ENCODE measurements at regions not wholly inside any gene's neighbourhood (a gene's known extent, or its start where the extent isn't known, plus 50 kb on each side); places are given as distances from the start of the nearest gene placed in this dataset.
"Not testable (repeated sequence)": the region's sequence is repeated elsewhere in the genome, so short reads cannot be mapped to it uniquely, and the experiment has no call there.

DNA sequence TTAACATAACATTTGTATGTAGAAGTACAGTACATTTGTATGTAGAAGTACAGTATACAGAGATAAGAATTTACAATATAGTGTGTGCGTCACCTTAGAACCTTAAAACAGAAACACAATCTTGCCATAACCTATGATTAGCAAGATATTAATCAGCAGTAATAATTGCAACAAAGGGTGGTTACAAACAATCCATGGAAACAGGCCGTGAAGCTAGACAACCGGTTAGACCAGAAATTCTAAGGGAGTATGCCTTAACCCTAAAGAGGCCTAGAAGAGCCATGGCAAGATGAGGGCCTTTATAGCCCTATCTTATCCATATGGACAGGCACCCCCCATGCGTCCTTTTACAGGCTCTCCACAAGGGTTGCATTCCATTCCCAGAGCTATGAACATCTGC lies 605.9 kb downstream of the KCNT2 start:
- H3K36me3 Mint-ChIP-seq (ENCODE audit: low read depth); H3K27me3 Mint-ChIP-seq (ENCODE audit: low read depth); H3K27ac Mint-ChIP-seq; H3K4me1 Mint-ChIP-seq (ENCODE audit: low read depth); H3K9me3 Mint-ChIP-seq; H3K4me3 Mint-ChIP-seq: not testable (repeated sequence)

DNA sequence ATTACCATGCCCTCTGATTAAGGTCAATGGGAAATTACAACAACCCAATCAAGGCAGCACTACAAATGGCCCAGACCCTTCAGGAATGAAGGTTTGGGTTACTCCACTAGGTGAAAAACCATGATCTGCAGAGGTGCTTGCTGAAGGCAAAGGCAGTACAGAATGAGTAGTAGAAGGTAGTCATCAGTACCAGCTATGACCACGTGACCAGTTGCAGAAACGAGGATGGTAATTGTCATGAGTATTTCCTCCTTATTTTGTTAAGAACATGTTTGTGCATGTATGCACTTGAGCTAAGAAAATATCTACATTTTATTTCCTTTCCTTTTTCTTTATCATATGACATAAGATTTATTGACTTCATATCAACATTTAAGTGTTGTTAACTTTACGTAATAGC lies 607.1 kb downstream of the KCNT2 start:
- H3K27me3 Mint-ChIP-seq (ENCODE audit: low read depth), result no peaks in the 10 kb centered on the region
- no peak overlapping the region for H3K4me3 Mint-ChIP-seq
- H3K9me3 Mint-ChIP-seq, result no peaks in the 10 kb centered on the region
- no peaks in the 10 kb centered on the region for H3K36me3 Mint-ChIP-seq (ENCODE audit: low read depth)
- no peaks in the 10 kb centered on the region for H3K4me1 Mint-ChIP-seq (ENCODE audit: low read depth)
- no peak overlapping the region for H3K27ac Mint-ChIP-seq

DNA sequence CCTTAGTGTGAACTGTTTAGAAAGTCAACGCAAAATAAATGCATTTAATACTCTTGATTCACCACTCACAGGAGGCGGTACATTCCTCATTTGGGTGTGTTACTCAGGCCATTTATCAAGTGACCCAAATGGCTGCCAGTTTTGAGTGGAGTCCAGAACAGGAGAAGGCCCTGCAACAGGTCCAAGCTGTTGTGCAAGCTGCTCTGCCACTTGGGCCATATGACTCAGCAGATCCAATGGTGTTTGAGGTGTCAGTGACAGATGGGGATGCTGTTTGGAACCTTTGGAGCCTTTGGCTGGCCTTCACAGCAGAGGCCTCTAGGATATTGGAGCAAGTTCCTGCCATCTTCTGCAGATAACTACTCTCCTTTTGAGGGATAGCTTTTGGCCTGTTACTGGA lies 609.2 kb downstream of the KCNT2 start:
- Mint-ChIP-seq H3K27me3 (ENCODE audit: low read depth) (no peaks in the 10 kb centered on the region), H3K27ac (no peak overlapping the region), H3K9me3 (no peaks in the 10 kb centered on the region), H3K36me3 (ENCODE audit: low read depth) (no peaks in the 10 kb centered on the region), H3K4me1 (ENCODE audit: low read depth) (no peaks in the 10 kb centered on the region), H3K4me3 (no peak overlapping the region)

DNA sequence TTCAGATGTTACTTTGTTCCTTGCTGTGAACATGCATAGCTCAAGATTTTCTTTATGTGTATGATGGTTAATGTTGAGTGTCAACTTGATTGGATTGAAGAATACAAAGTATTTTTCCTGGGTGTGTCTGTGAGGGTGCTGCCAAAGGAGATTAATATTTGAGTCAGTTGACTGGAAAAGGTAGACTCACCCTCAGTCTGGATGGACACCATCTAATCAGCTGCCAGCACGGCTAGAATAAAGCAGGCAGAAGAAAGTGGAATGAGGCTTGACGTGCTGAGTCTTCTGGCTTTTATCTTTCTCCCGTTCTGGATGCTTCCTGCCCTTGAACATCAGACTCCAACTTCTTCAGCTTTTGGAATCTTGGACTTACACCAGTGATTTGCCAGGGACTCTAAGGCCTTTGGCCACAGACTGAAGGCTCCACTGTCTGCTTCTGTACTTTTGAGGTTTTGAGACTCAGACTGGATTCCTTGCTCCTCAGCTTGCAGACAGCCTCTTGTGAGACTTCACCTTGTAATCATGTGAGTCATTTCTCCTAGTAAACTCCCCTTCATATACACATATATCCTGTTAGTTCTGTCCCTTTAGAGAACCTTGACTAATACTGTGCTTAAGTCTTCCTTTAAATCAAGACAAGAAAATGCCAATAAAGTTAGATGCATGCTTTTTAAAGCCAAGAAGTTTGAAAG lies 626.6 kb downstream of the KCNT2 start:
- Mint-ChIP-seq H3K27ac (no peak overlapping the region), H3K4me1 (ENCODE audit: low read depth) (no peaks in the 10 kb centered on the region), H3K27me3 (ENCODE audit: low read depth) (no peaks in the 10 kb centered on the region), H3K4me3 (no peak overlapping the region), H3K36me3 (ENCODE audit: low read depth) (no peaks in the 10 kb centered on the region), H3K9me3 (no peaks in the 10 kb centered on the region)

DNA sequence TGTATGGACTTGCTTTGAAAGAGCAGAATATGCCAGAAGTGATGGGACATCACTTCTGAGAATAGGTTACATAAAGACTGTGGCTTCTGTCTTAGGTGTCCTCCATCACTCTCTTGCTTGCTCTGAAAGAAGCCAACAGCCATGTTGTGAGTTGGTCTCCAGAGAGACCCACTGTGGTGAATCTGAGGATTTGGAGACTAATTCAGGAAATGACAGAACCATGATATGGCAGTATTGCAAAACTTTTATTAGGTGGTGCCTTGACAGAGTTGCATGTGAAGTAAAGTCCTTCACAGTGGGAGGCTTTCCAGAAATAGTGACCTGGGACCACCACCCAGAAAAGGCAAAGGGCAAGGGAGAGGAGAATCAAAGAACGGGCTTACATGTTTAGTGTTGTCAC lies 628.6 kb downstream of the KCNT2 start:
- H3K4me3 Mint-ChIP-seq, result no peak overlapping the region
- peak overlapping the region; percentile 39 for H3K27ac Mint-ChIP-seq
- no peaks in the 10 kb centered on the region for H3K27me3 Mint-ChIP-seq (ENCODE audit: low read depth)
- H3K9me3 Mint-ChIP-seq, result no peaks in the 10 kb centered on the region
- H3K36me3 Mint-ChIP-seq (ENCODE audit: low read depth), result no peaks in the 10 kb centered on the region
- no peaks in the 10 kb centered on the region for H3K4me1 Mint-ChIP-seq (ENCODE audit: low read depth)

DNA sequence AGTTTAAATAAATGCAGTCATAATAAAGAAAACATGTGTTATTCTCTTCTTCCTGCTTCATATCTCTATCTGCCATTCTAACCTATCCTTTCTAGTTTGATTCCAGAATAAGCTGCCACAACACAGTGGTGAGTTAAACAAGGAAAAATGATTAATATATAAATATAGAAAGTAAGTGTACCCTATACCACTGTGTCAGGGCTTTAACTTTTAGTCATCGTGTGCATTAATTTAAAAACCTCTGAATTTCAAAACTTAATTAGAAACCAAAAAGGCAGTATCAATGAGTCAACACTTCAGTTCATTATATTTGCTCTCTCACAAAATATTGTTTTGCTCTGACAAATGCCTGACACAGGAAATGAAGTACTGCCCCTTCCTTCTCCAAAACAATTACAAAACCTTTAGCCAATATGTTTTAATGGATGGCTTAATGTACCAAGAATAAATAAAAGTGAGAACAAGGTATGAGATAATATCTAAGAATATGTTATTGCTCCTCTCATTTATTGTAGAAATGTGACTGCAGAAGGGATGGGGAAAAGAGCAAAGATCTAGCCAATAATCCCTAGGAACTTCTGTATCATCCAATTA lies 634.8 kb downstream of the KCNT2 start:
- Mint-ChIP-seq H3K27me3 (ENCODE audit: low read depth) (no peaks in the 10 kb centered on the region), H3K4me3 (no peak overlapping the region), H3K27ac (no peak overlapping the region), H3K36me3 (ENCODE audit: low read depth) (no peaks in the 10 kb centered on the region), H3K9me3 (no peaks in the 10 kb centered on the region), H3K4me1 (ENCODE audit: low read depth) (no peaks in the 10 kb centered on the region)

DNA sequence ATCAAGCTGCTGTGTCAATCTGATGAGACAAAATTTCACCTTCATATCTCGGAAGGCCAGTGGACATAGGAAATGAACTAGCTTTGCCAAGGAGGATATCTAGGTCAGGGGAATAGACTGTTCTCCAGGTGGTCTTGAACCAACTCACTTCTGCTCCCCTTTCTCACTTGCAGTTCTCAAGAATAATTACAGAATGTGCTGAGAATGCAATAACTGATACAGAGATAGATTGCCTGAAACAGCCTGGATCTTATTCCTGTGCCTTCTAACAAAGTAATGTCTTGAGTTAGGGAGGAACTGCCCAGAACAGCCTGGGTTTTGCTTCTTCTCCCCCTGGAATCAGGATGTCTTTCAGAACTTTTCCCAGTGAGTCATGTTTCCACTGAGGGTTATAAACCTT lies 636.7 kb downstream of the KCNT2 start:
- Mint-ChIP-seq H3K36me3 (ENCODE audit: low read depth) (no peaks in the 10 kb centered on the region), H3K4me1 (ENCODE audit: low read depth) (no peaks in the 10 kb centered on the region), H3K9me3 (no peaks in the 10 kb centered on the region), H3K4me3 (no peak overlapping the region), H3K27ac (no peak overlapping the region), H3K27me3 (ENCODE audit: low read depth) (no peaks in the 10 kb centered on the region)

DNA sequence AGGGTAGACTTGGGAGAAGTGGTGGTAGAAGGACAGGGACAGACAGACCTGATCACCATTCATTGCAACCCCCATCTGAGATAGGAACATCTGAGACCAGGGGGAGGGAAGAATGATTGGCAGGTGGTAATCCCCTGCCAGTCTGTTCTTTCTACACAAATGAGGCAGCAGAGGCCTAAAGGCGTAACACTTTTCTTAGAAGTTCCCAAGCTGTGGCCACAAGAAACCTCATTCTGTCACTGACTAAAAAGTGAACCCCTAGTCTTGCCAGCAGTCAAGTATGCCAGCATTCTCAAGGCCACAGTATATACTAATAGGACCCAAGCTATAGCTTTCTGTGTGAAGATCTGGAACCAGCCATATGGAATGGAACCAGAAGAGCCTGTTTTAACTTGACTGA lies 638.0 kb downstream of the KCNT2 start:
- Mint-ChIP-seq H3K9me3 (no peaks in the 10 kb centered on the region), H3K27ac (no peak overlapping the region), H3K4me3 (no peak overlapping the region), H3K27me3 (ENCODE audit: low read depth) (no peaks in the 10 kb centered on the region), H3K36me3 (ENCODE audit: low read depth) (no peaks in the 10 kb centered on the region), H3K4me1 (ENCODE audit: low read depth) (no peaks in the 10 kb centered on the region)

DNA sequence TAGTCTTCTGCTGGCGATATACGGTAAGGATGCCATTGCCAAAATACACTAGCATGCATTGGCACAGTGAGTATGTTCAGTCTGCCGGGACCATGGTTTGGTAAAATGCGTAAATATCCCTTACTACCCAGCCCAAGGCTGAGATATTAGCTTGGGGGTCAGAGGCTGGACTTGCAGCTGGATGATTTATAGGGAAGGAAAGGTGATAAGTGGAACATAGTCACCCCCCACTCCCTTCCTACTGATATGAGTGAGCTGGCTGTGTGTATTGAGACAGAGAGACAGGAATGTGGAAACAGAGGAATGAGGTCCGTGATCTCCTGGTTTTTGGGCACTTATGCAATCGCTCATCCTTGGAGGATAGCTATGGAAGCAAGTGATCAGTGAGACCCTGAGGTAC lies 642.8 kb downstream of the KCNT2 start:
- H3K36me3 Mint-ChIP-seq (ENCODE audit: low read depth), result no peaks in the 10 kb centered on the region
- no peak overlapping the region for H3K4me3 Mint-ChIP-seq
- no peaks in the 10 kb centered on the region for H3K4me1 Mint-ChIP-seq (ENCODE audit: low read depth)
- H3K9me3 Mint-ChIP-seq, result no peaks in the 10 kb centered on the region
- no peaks in the 10 kb centered on the region for H3K27me3 Mint-ChIP-seq (ENCODE audit: low read depth)
- no peak overlapping the region for H3K27ac Mint-ChIP-seq

DNA sequence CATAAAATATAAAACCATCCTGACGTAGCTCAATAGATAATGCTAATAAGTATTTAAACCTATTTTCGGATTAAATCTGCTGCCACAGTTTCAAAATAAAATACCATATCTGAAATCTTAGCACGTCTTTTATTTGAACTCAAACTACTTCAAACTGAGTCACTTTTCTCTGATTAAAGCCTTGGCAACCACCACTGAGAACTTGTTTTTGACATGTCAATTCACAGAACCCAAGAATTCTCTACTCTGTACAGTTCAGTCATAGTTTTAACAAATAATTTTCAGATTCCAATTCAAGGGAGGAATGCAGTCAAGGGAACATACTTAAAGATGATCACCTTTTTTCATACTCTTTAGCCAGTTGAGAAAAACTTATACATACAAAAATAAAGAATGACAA lies 643.2 kb downstream of the KCNT2 start:
- Mint-ChIP-seq H3K27me3 (ENCODE audit: low read depth) (no peaks in the 10 kb centered on the region), H3K27ac (no peak overlapping the region), H3K9me3 (no peaks in the 10 kb centered on the region), H3K36me3 (ENCODE audit: low read depth) (no peaks in the 10 kb centered on the region), H3K4me1 (ENCODE audit: low read depth) (no peaks in the 10 kb centered on the region), H3K4me3 (no peak overlapping the region)

DNA sequence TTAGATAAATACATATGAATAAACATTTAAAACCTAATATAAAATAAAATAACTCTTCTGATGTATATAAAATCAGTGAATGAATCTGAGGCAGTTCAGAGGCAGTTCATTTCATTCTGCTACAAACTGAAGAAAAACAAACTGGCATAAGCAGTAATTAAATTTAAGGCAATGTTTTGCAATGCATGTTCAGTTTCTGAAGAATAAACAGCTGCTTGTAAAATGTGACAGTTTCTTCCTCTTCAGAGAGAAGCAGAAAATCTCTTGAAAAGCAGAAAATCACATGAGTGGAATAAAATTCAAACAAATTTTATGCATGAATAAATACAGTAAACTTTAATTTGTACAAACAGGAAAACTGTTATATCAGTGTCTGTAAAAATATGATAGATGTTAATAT lies 643.7 kb downstream of the KCNT2 start:
- H3K27ac Mint-ChIP-seq, result no peak overlapping the region
- no peaks in the 10 kb centered on the region for H3K9me3 Mint-ChIP-seq
- H3K27me3 Mint-ChIP-seq (ENCODE audit: low read depth), result no peaks in the 10 kb centered on the region
- no peaks in the 10 kb centered on the region for H3K4me1 Mint-ChIP-seq (ENCODE audit: low read depth)
- H3K4me3 Mint-ChIP-seq, result no peak overlapping the region
- H3K36me3 Mint-ChIP-seq (ENCODE audit: low read depth), result no peaks in the 10 kb centered on the region

DNA sequence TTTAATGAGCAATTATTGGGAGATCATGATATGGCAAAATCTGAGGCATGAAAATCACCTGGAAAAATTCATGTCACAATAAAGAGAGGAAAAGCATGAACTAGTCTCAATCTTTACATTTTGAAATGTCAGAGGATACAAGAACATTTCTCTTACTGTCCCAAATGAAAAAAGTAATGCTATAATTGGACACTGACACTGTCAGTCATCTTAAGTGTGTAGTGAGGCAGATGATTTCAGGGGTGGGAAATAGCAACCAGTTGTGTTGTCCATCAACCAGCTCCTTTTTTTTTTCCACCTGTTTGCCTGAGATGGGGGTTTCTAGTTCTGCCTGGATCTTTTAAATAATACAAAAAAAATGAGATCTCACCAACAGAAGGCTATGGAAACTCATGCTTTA lies 646.2 kb downstream of the KCNT2 start:
- H3K27me3 Mint-ChIP-seq (ENCODE audit: low read depth), result no peaks in the 10 kb centered on the region
- no peaks in the 10 kb centered on the region for H3K4me1 Mint-ChIP-seq (ENCODE audit: low read depth)
- H3K9me3 Mint-ChIP-seq, result no peaks in the 10 kb centered on the region
- H3K27ac Mint-ChIP-seq, result no peak overlapping the region
- no peak overlapping the region for H3K4me3 Mint-ChIP-seq
- H3K36me3 Mint-ChIP-seq (ENCODE audit: low read depth), result no peaks in the 10 kb centered on the region

DNA sequence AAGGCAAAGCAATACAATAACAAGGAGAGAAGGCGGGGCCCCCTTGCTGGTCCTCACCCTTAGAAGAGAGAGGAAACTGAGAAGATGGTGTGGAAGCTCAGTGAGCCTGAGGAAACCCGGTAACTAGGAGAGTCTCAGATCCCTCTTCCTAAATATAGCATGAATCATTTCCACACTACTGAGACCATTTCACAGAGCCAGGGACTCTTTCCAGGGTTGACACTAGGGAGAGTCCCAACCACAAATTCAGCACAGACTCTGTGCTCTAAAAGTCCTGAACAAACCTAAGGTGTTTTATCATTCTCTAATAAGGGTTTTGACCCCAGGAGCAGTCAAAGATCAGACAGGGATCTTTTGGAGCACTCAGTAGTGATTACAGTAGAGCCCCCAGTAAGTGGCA lies 647.7 kb downstream of the KCNT2 start:
- H3K4me3 Mint-ChIP-seq, result no peak overlapping the region
- no peaks in the 10 kb centered on the region for H3K4me1 Mint-ChIP-seq (ENCODE audit: low read depth)
- no peaks in the 10 kb centered on the region for H3K36me3 Mint-ChIP-seq (ENCODE audit: low read depth)
- H3K27me3 Mint-ChIP-seq (ENCODE audit: low read depth), result no peaks in the 10 kb centered on the region
- H3K27ac Mint-ChIP-seq, result no peak overlapping the region
- no peaks in the 10 kb centered on the region for H3K9me3 Mint-ChIP-seq

DNA sequence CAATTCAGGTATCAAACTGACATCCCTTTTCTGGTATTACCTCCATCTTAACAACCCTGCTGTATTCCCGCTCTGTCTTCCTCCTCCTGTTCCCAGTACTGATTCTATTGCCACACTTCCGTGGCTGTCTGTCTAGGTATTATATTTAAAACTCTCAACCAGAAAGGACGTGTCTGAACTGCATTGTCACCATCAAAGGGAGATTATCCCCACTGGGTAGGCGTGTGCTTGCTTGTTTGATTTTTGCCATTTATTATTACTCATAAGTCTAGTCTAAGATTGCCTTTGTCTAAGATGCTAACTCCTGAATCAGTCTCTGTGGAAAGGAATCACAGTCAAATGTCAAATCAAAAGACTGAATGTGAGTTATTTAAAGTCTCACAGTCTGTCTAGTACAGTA lies 650.1 kb downstream of the KCNT2 start:
- Mint-ChIP-seq H3K4me1 (ENCODE audit: low read depth) (no peaks in the 10 kb centered on the region), H3K27me3 (ENCODE audit: low read depth) (no peaks in the 10 kb centered on the region), H3K27ac (no peak overlapping the region), H3K9me3 (no peaks in the 10 kb centered on the region), H3K36me3 (ENCODE audit: low read depth) (no peaks in the 10 kb centered on the region), H3K4me3 (no peak overlapping the region)

DNA sequence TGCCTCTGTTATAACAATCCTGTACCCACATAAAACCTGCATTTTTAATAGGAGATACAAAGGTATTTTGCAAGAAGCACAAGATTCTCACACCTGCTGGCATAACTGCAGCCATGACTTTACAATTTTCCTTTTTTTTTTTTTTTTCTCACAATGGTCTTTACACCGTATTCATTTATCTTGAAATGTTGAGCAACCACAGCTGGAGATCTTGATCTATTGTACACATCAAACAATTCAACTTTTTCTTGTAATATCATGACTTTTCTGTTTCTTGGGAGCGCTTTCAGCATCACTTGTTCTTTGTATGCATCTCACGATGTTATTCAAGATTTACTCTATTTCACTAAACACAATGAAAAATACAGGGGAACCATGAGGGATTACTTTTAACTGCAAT lies 651.4 kb downstream of the KCNT2 start:
- no peaks in the 10 kb centered on the region for H3K36me3 Mint-ChIP-seq (ENCODE audit: low read depth)
- no peak overlapping the region for H3K4me3 Mint-ChIP-seq
- no peaks in the 10 kb centered on the region for H3K9me3 Mint-ChIP-seq
- H3K27me3 Mint-ChIP-seq (ENCODE audit: low read depth), result no peaks in the 10 kb centered on the region
- no peak overlapping the region for H3K27ac Mint-ChIP-seq
- H3K4me1 Mint-ChIP-seq (ENCODE audit: low read depth), result no peaks in the 10 kb centered on the region

DNA sequence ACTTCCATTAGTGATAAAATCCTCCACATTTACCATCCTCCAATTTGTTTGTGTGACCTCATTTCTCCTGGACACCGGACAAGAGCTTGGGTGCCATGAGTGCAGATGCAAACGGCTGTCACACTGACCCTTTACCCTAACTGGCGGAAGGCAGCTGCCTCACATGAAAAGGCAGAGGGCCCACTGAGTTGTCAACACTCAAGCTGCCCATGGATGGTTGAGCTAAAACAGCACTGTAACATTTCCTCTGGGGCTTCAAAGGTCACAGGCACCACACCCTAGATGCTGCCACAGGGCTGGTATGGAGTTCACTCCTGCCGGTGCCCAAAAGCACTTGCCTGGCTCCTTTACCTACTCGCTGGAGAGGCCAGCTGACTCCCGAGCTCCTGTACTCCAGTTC lies 653.4 kb downstream of the KCNT2 start:
- no peak overlapping the region for H3K4me3 Mint-ChIP-seq
- H3K4me1 Mint-ChIP-seq (ENCODE audit: low read depth), result no peaks in the 10 kb centered on the region
- H3K9me3 Mint-ChIP-seq, result no peaks in the 10 kb centered on the region
- no peaks in the 10 kb centered on the region for H3K27me3 Mint-ChIP-seq (ENCODE audit: low read depth)
- no peak overlapping the region for H3K27ac Mint-ChIP-seq
- no peaks in the 10 kb centered on the region for H3K36me3 Mint-ChIP-seq (ENCODE audit: low read depth)
